ENCODE measurements at regions not wholly inside any gene's neighbourhood (a gene's known extent, or its start where the extent isn't known, plus 50 kb on each side); places are given as distances from the start of the nearest gene placed in this dataset.

DNA sequence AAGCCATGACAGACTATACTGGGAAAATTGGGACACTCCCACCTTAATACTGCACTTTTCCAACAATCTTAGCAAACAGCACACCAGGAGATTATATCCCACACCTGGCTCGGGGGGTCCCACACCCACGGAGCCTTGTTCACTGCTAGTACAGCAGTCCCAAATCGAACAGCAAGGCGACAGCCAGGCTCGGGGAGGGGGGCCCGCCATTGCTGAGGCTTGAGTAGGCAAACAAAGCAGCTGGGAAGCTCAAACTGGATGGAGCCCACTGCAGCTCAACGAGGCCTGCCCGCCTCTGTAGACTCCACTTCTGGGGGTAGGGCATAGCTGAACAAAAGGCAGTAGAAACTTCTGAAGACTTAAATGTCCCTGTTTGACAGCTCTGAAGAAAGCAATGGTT lies 118.3 kb downstream of the MAGEB5 start:
- DNase-seq: no peak
- Mint-ChIP-seq H3K36me3 (ENCODE audit: unreplicated experiment) (no peaks in the 10 kb centered on the region), H3K4me1 (ENCODE audit: low read depth, unreplicated experiment) (no peaks in the 10 kb centered on the region), H3K4me3 (ENCODE audit: unreplicated experiment) (no peak overlapping the region), H3K27ac (ENCODE audit: unreplicated experiment) (no peak overlapping the region), H3K9me3 (ENCODE audit: unreplicated experiment) (no peaks in the 10 kb centered on the region), H3K27me3 (ENCODE audit: unreplicated experiment) (no peaks in the 10 kb centered on the region)
- TF ChIP-seq CTCF (IDR thresholded peaks at IDR 0.05; ENCODE audit: partially characterized antibody, unreplicated experiment): no peak

DNA sequence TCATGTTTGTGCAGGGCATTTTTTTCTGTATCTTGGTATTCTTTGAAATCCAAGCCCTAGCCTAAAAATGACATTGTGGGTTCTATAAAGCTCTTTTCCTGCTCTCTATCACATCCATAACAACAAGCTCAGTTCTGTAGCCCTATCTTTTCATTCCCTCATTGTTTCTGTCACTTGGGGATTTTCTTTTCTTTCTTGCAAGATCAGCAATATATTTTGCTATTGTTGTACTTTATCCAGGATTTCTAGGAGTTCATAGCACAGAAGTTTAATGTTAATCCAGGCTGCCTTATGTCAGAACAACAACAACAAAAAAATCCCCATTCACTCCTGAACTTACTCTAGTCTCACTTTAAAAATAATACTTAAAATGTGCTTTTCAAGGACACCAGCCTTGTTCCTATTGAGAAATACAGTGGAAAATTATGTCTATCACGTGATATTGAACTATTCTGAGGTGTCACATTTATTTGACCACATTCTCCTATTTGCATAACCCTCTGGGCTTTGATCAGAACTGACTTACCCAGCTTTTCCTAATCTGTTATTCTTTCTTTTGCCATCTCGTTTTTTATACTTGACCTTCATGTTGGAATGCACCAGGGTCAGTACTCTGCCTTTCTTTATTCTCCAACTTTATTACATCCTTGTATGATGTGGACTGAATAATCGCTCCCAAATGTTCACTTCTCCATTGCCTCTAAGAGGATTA lies 112.8 kb downstream of the MAGEB5 start:
- DNase-seq: no peak
- H3K4me1 Mint-ChIP-seq (ENCODE audit: low read depth, unreplicated experiment): no peaks in the 10 kb centered on the region

DNA sequence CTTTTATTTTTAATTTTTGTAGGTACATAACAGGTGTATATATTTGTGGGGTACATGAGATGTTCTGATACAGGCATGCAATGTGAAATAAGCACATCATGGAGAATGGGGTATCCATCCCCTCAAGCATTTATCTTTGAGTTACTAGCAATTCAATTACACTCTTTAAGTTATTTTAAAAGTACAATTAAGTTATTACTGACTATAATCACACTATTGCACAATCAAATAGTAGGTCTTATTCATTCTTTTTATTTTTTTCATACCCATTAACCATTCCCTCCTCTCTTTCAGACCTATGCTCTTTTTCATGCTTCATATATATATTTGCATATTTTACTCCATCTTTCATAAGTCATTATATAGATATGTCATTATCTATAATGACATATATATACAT lies 93.3 kb downstream of the MAGEB5 start:
- H3K9me3 Mint-ChIP-seq (ENCODE audit: unreplicated experiment): peaks cover 4% of the 10 kb centered on the region
- no peak overlapping the region for H3K27ac Mint-ChIP-seq (ENCODE audit: unreplicated experiment)
- H3K4me3 Mint-ChIP-seq (ENCODE audit: unreplicated experiment): no peak overlapping the region
- TF ChIP-seq CTCF (IDR thresholded peaks at IDR 0.05; ENCODE audit: partially characterized antibody, unreplicated experiment): no peak
- no peak for DNase-seq
- H3K4me1 Mint-ChIP-seq (ENCODE audit: low read depth, unreplicated experiment): no peaks in the 10 kb centered on the region
- no peaks in the 10 kb centered on the region for H3K27me3 Mint-ChIP-seq (ENCODE audit: unreplicated experiment)
- H3K36me3 Mint-ChIP-seq (ENCODE audit: unreplicated experiment): no peaks in the 10 kb centered on the region

More for the DNA sequence above, 112.8 kb downstream of the MAGEB5 start:
- Mint-ChIP-seq H3K27me3 (ENCODE audit: unreplicated experiment) (no peaks in the 10 kb centered on the region), H3K4me3 (ENCODE audit: unreplicated experiment) (no peak overlapping the region), H3K9me3 (ENCODE audit: unreplicated experiment) (no peaks in the 10 kb centered on the region), H3K36me3 (ENCODE audit: unreplicated experiment) (no peaks in the 10 kb centered on the region), H3K27ac (ENCODE audit: unreplicated experiment) (no peak overlapping the region)
- TF ChIP-seq CTCF (IDR thresholded peaks at IDR 0.05; ENCODE audit: partially characterized antibody, unreplicated experiment): no peak

GRCh38 chrX:26295425-26295824 lies 79.5 kb downstream of the MAGEB5 start:
- H3K4me1 Mint-ChIP-seq (ENCODE audit: low read depth, unreplicated experiment): no peaks in the 10 kb centered on the region
- no peaks in the 10 kb centered on the region for H3K36me3 Mint-ChIP-seq (ENCODE audit: unreplicated experiment)
- DNase-seq: no peak
- H3K27ac Mint-ChIP-seq (ENCODE audit: unreplicated experiment): no peak overlapping the region
- H3K27me3 Mint-ChIP-seq (ENCODE audit: unreplicated experiment): peaks cover 1% of the 10 kb centered on the region
- TF ChIP-seq CTCF (IDR thresholded peaks at IDR 0.05; ENCODE audit: partially characterized antibody, unreplicated experiment): no peak
- no peak overlapping the region for H3K4me3 Mint-ChIP-seq (ENCODE audit: unreplicated experiment)
- H3K9me3 Mint-ChIP-seq (ENCODE audit: unreplicated experiment): no peaks in the 10 kb centered on the region

DNA sequence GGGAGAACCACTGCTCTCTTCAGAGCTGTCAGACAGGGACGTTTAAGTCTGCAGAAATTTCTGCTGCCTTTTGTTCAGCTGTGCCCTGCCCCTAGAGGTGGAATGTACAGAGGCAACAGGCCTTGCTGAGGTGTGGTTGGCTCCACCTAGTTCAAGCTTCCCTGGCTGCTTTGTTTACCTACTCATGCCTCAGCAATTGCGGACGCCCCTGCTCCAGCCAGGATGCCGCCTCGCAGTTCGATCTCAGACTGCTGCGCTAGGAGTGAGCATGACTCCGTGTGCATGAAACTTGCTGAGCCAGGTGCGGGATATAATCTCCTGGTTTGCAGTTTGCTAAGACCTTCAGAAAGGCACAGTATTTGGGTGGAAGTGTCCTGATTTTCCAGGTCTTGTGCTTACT lies 70.9 kb downstream of the MAGEB5 start:
- no peak for DNase-seq
- Mint-ChIP-seq H3K9me3 (ENCODE audit: unreplicated experiment) (peaks cover 4% of the 10 kb centered on the region), H3K4me1 (ENCODE audit: low read depth, unreplicated experiment) (no peaks in the 10 kb centered on the region), H3K27ac (ENCODE audit: unreplicated experiment) (no peak overlapping the region), H3K36me3 (ENCODE audit: unreplicated experiment) (no peaks in the 10 kb centered on the region), H3K27me3 (ENCODE audit: unreplicated experiment) (no peaks in the 10 kb centered on the region), H3K4me3 (ENCODE audit: unreplicated experiment) (no peak overlapping the region)
- no peak for TF ChIP-seq CTCF (IDR thresholded peaks at IDR 0.05; ENCODE audit: partially characterized antibody, unreplicated experiment)

All from glutamatergic neuron (in vitro differentiated cells).